Activated CD4-positive, alpha-beta T cell treated with anti-CD3 and anti-CD28 coated beads, Interleukin-2, amount 50 U/mL, for 16 hours (primary cell): ENCODE measurements at regions not wholly inside any gene's neighbourhood (a gene's known extent, or its start where the extent isn't known, plus 50 kb on each side); places are given as distances from the start of the nearest gene placed in this dataset.
"Not testable (repeated sequence)": the region's sequence is repeated elsewhere in the genome, so short reads cannot be mapped to it uniquely, and the experiment has no call there.

ENCODE experiments used
- DNase-seq: peaks from one replicate; pipeline ENCODE4 v3.0.0-alpha.2; 2020

- DNase-seq, result not testable (repeated sequence)
Measured at GRCh38 chr15:22201993-22202659, 121.8 kb downstream of the OR4M2 start.

- not testable (repeated sequence) for DNase-seq
Measured at GRCh38 chr15:22203208-22203607, 122.9 kb downstream of the OR4M2 start.

- DNase-seq, result not testable (repeated sequence)
Measured at GRCh38 chr15:22209086-22209485, 128.8 kb downstream of the OR4M2 start.

- not testable (repeated sequence) for DNase-seq
Measured at GRCh38 chr15:22222596-22222995, 142.3 kb downstream of the OR4M2 start.

GRCh38 chr15:22224241-22224671 lies 143.9 kb downstream of the OR4M2 start:
- DNase-seq, result no peak

GRCh38 chr15:22224961-22225360 lies 144.6 kb downstream of the OR4M2 start:
- DNase-seq, result not testable (repeated sequence)

GRCh38 chr15:22226034-22226790 lies 145.9 kb downstream of the OR4M2 start:
- no peak for DNase-seq

- DNase-seq, result no peak
Measured at GRCh38 chr15:22227411-22228100, 147.2 kb downstream of the OR4M2 start.

GRCh38 chr15:22228101-22228762 lies 147.9 kb downstream of the OR4M2 start:
- DNase-seq, result no peak

- no peak for DNase-seq
Measured at GRCh38 chr15:22229990-22230819, 149.9 kb downstream of the OR4M2 start.

GRCh38 chr15:22231603-22232002 lies 151.3 kb downstream of the OR4M2 start:
- DNase-seq, result no peak

GRCh38 chr15:22232675-22233074 lies 152.3 kb downstream of the OR4M2 start:
- no peak for DNase-seq

GRCh38 chr15:22235261-22235930 lies 155.1 kb downstream of the OR4M2 start:
- not testable (repeated sequence) for DNase-seq

GRCh38 chr15:22236469-22236868 lies 156.1 kb downstream of the OR4M2 start:
- DNase-seq, result no peak

GRCh38 chr15:22237891-22238275 lies 157.6 kb downstream of the OR4M2 start:
- no peak for DNase-seq

- not testable (repeated sequence) for DNase-seq
Measured at GRCh38 chr15:22238276-22238958, 158.1 kb downstream of the OR4M2 start.

- DNase-seq, result not testable (repeated sequence)
Measured at GRCh38 chr15:22238959-22239805, 158.9 kb downstream of the OR4M2 start.

- DNase-seq, result no peak
Measured at GRCh38 chr15:22239806-22240180, 159.5 kb downstream of the OR4M2 start.

GRCh38 chr15:22240403-22240802 lies 160.1 kb downstream of the OR4M2 start:
- DNase-seq, result no peak

- no peak for DNase-seq
Measured at GRCh38 chr15:22240986-22241385, 160.7 kb downstream of the OR4M2 start.
